PFSK-1 (cell line): ENCODE measurements at regions not wholly inside any gene's neighbourhood (a gene's known extent, or its start where the extent isn't known, plus 50 kb on each side); places are given as distances from the start of the nearest gene placed in this dataset.

Experiments used
- FOXP2 ChIP-seq: optimal IDR thresholded peaks from 2 replicates; pipeline ENCODE3; 2011; ENCODE audit warnings: borderline replicate concordance, control low read depth, inconsistent platforms; ENCODE audit not compliant: insufficient read depth; ENCODE audit errors: extremely low read length, extremely low read depth
- POLR2AphosphoS5 ChIP-seq: IDR thresholded peaks from 2 replicates; pipeline ENCODE4 v1.6.1; 2012; ENCODE audit warnings: low read depth, mild to moderate bottlenecking, control low read depth, low read length, moderate library complexity
- SIN3A ChIP-seq: IDR thresholded peaks from 2 replicates; pipeline ENCODE4 v1.6.1; 2012; ENCODE audit warnings: mild to moderate bottlenecking, low read length, moderate library complexity, borderline replicate concordance; ENCODE audit not compliant: insufficient read depth
- TF ChIP-seq, protein P1 (sequence below), 2 experiments: IDR thresholded peaks; 2 replicates each; pipeline versions ENCODE4 v1.6.1 to v1.8.0; 2011 to 2012; ENCODE audit warnings: low read depth in 2 of 2, low read length in 2 of 2, control low read depth in 1 of 2, inconsistent platforms in 1 of 2, mild to moderate bottlenecking in 1 of 2, moderate library complexity in 1 of 2; ENCODE audit not compliant: insufficient read depth in 1 of 2

DNA sequence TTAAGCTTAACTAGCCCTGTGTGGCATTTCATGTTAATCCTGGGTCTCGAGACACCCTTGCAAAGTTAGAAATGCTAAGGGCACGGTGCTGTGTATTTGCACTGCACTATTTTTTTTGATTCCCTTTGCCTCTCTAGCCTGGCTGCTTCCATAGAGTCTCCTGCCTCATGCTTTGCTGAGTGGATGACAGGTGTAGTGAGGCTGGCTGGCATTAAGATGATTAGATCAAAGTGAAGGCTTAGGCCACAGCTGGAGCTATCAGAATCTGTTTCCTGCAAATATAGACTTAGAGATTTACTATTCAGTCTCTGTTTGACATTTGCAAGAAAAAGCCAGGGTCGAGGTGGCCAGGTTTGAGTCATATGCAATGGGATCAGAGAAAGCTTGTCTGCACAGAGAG, 791.1 kb downstream of the AACS start:
- TF ChIP-seq FOXP2, result no peak
- TF ChIP-seq SIN3A, result no peak
- no peak for TF ChIP-seq POLR2AphosphoS5
- TF ChIP-seq, protein P1, sequence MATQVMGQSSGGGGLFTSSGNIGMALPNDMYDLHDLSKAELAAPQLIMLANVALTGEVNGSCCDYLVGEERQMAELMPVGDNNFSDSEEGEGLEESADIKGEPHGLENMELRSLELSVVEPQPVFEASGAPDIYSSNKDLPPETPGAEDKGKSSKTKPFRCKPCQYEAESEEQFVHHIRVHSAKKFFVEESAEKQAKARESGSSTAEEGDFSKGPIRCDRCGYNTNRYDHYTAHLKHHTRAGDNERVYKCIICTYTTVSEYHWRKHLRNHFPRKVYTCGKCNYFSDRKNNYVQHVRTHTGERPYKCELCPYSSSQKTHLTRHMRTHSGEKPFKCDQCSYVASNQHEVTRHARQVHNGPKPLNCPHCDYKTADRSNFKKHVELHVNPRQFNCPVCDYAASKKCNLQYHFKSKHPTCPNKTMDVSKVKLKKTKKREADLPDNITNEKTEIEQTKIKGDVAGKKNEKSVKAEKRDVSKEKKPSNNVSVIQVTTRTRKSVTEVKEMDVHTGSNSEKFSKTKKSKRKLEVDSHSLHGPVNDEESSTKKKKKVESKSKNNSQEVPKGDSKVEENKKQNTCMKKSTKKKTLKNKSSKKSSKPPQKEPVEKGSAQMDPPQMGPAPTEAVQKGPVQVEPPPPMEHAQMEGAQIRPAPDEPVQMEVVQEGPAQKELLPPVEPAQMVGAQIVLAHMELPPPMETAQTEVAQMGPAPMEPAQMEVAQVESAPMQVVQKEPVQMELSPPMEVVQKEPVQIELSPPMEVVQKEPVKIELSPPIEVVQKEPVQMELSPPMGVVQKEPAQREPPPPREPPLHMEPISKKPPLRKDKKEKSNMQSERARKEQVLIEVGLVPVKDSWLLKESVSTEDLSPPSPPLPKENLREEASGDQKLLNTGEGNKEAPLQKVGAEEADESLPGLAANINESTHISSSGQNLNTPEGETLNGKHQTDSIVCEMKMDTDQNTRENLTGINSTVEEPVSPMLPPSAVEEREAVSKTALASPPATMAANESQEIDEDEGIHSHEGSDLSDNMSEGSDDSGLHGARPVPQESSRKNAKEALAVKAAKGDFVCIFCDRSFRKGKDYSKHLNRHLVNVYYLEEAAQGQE (IDR thresholded peaks at IDR 0.05; ENCODE audit: insufficient read depth in 1 of 2, low read depth in 2 of 2, low read length in 2 of 2), result no peak
